NB4 (cell line): ENCODE measurements at regions not wholly inside any gene's neighbourhood (a gene's known extent, or its start where the extent isn't known, plus 50 kb on each side); places are given as distances from the start of the nearest gene placed in this dataset.

Source experiments
- POLR2A ChIP-seq: IDR thresholded peaks from 2 replicates; pipeline ENCODE4 v1.6.1; 2011; ENCODE audit warnings: mild to moderate bottlenecking; ENCODE audit not compliant: insufficient read length; ENCODE audit errors: extremely low read depth
- TF ChIP-seq, protein P1 (sequence below): IDR thresholded peaks from one replicate; pipeline ENCODE4 v1.5.1; 2012; ENCODE audit warnings: low read depth, low read length
- TF ChIP-seq, protein P2 (sequence below): IDR thresholded peaks from 2 replicates; pipeline ENCODE4 v1.6.1; 2011; ENCODE audit warnings: low read depth, low read length

DNA sequence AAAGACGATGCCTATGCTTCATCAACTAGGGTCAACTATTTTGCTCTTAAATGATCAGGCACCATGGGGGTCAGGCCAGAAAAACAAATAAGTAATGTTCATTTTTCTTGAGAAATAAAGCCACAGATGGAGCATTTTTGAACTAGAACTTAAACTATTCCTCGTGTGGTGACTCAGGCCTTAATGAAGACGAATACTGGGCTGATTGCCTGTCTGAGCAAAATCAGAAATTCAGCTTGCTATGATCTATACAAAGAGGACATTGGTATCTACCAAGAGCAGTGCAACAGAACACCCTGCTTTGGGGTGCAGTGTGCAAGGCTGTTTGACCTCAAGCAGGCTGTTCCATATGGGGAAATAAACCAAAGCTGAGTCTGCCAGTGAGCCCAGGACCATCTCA, 176.0 kb downstream of the NRP2 start:
- TF ChIP-seq, protein P1, sequence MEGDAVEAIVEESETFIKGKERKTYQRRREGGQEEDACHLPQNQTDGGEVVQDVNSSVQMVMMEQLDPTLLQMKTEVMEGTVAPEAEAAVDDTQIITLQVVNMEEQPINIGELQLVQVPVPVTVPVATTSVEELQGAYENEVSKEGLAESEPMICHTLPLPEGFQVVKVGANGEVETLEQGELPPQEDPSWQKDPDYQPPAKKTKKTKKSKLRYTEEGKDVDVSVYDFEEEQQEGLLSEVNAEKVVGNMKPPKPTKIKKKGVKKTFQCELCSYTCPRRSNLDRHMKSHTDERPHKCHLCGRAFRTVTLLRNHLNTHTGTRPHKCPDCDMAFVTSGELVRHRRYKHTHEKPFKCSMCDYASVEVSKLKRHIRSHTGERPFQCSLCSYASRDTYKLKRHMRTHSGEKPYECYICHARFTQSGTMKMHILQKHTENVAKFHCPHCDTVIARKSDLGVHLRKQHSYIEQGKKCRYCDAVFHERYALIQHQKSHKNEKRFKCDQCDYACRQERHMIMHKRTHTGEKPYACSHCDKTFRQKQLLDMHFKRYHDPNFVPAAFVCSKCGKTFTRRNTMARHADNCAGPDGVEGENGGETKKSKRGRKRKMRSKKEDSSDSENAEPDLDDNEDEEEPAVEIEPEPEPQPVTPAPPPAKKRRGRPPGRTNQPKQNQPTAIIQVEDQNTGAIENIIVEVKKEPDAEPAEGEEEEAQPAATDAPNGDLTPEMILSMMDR, result no peak
- no peak for TF ChIP-seq POLR2A
- TF ChIP-seq, protein P2, sequence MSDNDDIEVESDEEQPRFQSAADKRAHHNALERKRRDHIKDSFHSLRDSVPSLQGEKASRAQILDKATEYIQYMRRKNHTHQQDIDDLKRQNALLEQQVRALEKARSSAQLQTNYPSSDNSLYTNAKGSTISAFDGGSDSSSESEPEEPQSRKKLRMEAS, result no peak
